ENCODE measurements at regions not wholly inside any gene's neighbourhood (a gene's known extent, or its start where the extent isn't known, plus 50 kb on each side); places are given as distances from the start of the nearest gene placed in this dataset.

- DNase-seq, result no peak
Measured at GRCh38 chr4:35591035-35591434, 653.3 kb downstream of the ARAP2 start.

GRCh38 chr4:35604252-35604651 lies 640.1 kb downstream of the ARAP2 start:
- DNase-seq, result no peak

- DNase-seq, result no peak
Measured at GRCh38 chr4:35604724-35605123, 639.6 kb downstream of the ARAP2 start.

- no peak for DNase-seq
Measured at GRCh38 chr4:35608205-35608604, 636.1 kb downstream of the ARAP2 start.

GRCh38 chr4:35614120-35614519 lies 630.2 kb downstream of the ARAP2 start:
- DNase-seq, result no peak

GRCh38 chr4:35639929-35640328 lies 604.4 kb downstream of the ARAP2 start:
- DNase-seq, result no peak

- DNase-seq, result no peak
Measured at GRCh38 chr4:35643661-35644060, 600.7 kb downstream of the ARAP2 start.

GRCh38 chr4:35644591-35644990 lies 599.7 kb downstream of the ARAP2 start:
- no peak for DNase-seq

GRCh38 chr4:35649011-35649410 lies 595.3 kb downstream of the ARAP2 start:
- no peak for DNase-seq

- DNase-seq, result no peak
Measured at GRCh38 chr4:35649778-35650177, 594.5 kb downstream of the ARAP2 start.

GRCh38 chr4:35652197-35652596 lies 592.1 kb downstream of the ARAP2 start:
- DNase-seq, result no peak

GRCh38 chr4:35653451-35653850 lies 590.9 kb downstream of the ARAP2 start:
- DNase-seq, result no peak

- DNase-seq, result no peak
Measured at GRCh38 chr4:35673137-35673536, 571.2 kb downstream of the ARAP2 start.

GRCh38 chr4:35684755-35685154 lies 559.6 kb downstream of the ARAP2 start:
- no peak for DNase-seq

GRCh38 chr4:35689870-35690269 lies 554.4 kb downstream of the ARAP2 start:
- no peak for DNase-seq

GRCh38 chr4:35690271-35690670 lies 554.0 kb downstream of the ARAP2 start:
- DNase-seq, result no peak

- DNase-seq, result no peak
Measured at GRCh38 chr4:35695003-35695402, 549.3 kb downstream of the ARAP2 start.

GRCh38 chr4:35695421-35695820 lies 548.9 kb downstream of the ARAP2 start:
- no peak for DNase-seq

GRCh38 chr4:35697210-35697736 lies 547.0 kb downstream of the ARAP2 start:
- DNase-seq, result no peak

GRCh38 chr4:35700663-35701062 lies 543.7 kb downstream of the ARAP2 start:
- no peak for DNase-seq

GRCh38 chr4:35709080-35709479 lies 535.2 kb downstream of the ARAP2 start:
- no peak for DNase-seq

- DNase-seq, result no peak
Measured at GRCh38 chr4:35710343-35710742, 534.0 kb downstream of the ARAP2 start.

GRCh38 chr4:35711127-35711526 lies 533.2 kb downstream of the ARAP2 start:
- DNase-seq, result no peak

GRCh38 chr4:35723973-35724372 lies 520.3 kb downstream of the ARAP2 start:
- DNase-seq, result no peak

GRCh38 chr4:35725131-35725530 lies 519.2 kb downstream of the ARAP2 start:
- DNase-seq, result no peak

- DNase-seq, result no peak
Measured at GRCh38 chr4:35730414-35730813, 513.9 kb downstream of the ARAP2 start.
